Stimulated activated CD8-positive, alpha-beta memory T cell treated with anti-CD3 and anti-CD28 coated beads, Interleukin-7, amount 100 ng/mL, for 48 hours (primary cell): ENCODE measurements at regions not wholly inside any gene's neighbourhood (a gene's known extent, or its start where the extent isn't known, plus 50 kb on each side); places are given as distances from the start of the nearest gene placed in this dataset.
"Not testable (repeated sequence)": the region's sequence is repeated elsewhere in the genome, so short reads cannot be mapped to it uniquely, and the experiment has no call there.

Experiments
- DNase-seq, 2 donors: peaks; one replicate each; pipeline ENCODE4 v3.0.0-alpha.2; 2020; ENCODE audit warnings: low read depth in 1 of 2; ENCODE audit errors: extremely low read depth in 1 of 2

DNA sequence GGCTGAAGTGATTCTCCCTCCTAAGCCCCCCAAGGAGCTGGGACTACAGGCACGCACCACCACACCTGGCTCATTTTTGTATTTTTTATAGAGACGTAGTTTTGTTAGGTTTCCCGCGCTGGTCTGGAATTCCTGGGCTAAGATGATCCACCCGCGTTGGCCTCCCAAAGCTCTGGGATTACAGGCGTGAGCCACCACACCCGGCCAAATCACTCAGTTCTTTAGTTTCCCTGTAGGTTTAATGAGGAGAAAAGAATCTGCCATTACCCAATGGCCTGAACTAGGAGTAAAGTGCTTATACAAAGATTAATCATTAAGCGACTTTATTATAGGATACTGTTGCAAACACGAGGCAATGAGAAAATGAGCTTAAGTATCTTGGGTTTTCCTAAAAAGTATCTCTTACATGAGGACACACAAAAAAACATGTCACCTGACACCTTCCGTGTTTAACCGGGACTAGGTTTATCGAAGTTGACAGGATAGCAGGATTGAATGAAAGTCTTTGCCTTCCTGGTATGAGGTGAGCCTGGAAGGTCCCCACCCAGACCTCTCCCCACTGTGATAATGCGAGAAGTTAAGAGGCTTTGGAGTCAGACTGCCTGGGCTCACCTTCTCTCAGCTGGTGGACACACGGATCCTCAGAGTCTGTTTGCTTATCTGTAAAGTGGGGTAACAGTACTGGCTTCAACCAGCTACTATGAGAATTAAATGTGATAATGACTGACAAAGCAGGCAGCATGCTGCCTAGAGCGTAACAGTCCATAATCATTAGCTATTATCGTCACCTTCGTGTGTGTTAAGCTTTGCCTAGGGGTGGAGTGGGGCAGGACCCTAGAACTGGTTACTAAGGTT is 133.5 kb upstream of the KRAS start:
- no peak for DNase-seq

- peak in 1 of 2 donors; percentile 12 for DNase-seq
These were observed 131.8 kb upstream of the KRAS start for GRCh38 chr12:25382311-25383106.

- peak in 1 of 2 donors; percentile 33 for DNase-seq
These were observed 126.9 kb upstream of the KRAS start for GRCh38 chr12:25377469-25378177.

GRCh38 chr12:25376985-25377384 is 126.3 kb upstream of the KRAS start:
- no peak for DNase-seq

DNA sequence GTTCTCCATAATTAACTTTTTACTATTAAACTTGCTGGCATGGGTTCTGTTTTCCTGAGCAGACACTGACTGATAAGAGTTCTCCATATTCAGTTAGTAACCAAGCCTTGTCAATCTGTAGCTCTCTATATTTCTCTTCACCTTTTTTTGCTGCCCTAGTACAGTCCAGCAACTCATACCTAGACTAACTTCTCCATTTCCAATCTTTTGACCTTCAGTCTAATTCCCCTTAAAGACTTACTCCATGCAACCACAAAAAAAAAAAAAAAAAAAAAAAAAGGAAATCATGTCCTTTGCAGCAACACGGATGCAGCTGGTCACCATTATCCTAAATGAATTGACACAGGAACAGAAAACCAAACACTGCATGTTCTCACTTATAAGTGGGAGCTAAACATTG is 125.7 kb upstream of the KRAS start:
- no peak for DNase-seq

- DNase-seq = no peak
These were observed 122.5 kb upstream of the KRAS start for GRCh38 chr12:25372969-25373817.

- DNase-seq = no peak
These were observed 121.3 kb upstream of the KRAS start for GRCh38 chr12:25372002-25372401.

DNA sequence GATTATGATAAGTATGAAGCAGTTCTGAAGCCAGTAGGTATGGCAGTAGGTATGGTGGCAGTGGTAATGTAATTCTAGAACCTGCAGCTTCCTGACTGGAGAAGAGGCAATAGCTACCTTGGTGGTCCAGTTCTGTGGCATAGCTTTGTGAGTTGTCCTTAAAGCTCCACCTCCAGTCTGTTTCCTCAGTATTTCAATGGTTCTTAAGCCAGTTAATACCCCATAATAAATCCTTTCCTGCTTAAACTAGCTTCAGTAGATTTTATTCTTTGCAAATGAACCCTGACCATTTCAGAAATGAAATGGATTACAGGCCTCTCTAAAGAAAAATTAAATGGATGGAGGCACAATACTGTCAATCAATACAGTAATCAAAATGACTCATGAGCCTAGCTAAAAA is 117.8 kb upstream of the KRAS start:
- no peak for DNase-seq

DNA sequence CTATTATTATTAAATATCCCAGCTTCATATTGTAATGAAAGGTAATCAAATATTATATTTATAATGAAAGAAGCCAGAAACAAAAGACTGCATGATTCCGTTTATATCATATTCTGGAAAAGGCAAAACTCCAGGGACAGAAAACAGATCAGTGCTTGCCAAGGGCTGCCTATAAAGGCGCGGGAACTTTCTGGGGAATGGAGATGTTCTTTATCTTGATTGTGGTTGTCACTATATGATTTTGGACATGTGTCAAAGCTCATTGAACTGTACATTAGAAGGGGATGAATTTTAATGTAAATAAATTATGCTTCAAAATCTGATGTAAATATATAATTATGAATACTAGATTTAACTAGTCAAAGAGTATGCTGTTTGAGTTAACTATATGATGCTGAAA is 115.4 kb upstream of the KRAS start:
- no peak for DNase-seq

- DNase-seq = no peak
These were observed 114.6 kb upstream of the KRAS start for GRCh38 chr12:25365340-25365730.

GRCh38 chr12:25364529-25365339 is 114.0 kb upstream of the KRAS start:
- peak; percentile 34 to 45 for DNase-seq

DNA sequence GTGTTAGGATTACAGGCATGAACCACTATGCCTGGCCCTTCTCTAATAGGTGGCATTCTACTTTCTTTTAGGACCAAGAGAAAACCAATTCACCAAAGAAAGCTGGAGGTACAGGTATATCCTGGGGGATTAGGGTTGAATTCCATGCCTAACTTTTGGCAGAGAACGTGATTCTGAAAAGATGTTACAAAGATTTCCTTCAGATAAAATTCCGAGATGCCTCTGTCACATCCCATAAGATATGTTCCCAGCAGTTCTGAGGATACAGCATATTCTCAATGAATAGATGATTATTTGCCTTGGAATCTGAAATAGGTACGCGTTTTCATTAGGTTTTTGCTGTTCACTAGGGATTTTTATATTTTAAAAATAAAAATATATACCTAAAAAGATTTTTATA is 111.9 kb upstream of the KRAS start:
- no peak for DNase-seq

DNA sequence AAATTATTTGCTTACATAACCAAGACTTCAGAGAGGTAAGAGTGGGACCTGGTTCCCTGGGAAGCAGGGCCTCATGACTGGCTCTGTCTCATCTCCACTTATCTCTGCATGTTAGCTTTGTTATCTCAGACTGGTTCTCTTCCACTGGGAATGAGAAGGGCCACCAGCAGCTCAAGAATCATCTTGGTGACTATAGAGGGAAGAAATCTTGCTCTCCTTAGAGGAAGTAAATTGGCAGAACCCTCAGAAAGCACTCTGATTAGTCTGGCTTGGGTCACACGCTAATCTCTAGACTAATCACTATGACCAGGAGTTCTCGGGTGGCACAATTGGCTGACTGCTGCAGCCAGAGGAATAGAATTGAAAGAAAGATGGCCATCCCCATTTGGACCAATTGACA is 110.8 kb upstream of the KRAS start:
- DNase-seq = no peak

DNA sequence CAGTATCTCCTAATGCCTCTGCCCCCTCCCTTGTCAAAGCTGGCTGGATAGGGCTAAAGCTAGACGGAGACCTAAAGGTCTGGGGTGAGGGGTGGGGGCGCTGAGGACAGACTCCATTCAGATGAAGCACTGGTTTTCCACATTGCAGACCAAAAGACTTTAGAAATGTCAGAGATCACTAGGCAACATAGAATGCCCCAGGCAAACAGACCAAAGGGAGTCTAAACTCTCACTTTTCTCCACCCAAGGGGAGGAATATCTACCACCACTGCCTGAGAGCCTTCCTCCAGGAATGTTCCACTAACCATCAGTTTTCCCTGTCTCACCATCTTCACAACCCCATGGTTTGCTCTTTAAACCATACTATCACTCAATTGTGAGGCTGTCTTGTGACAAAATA is 106.9 kb upstream of the KRAS start:
- DNase-seq = no peak

GRCh38 chr12:25352942-25353341 is 102.2 kb upstream of the KRAS start:
- not testable (repeated sequence) for DNase-seq

DNA sequence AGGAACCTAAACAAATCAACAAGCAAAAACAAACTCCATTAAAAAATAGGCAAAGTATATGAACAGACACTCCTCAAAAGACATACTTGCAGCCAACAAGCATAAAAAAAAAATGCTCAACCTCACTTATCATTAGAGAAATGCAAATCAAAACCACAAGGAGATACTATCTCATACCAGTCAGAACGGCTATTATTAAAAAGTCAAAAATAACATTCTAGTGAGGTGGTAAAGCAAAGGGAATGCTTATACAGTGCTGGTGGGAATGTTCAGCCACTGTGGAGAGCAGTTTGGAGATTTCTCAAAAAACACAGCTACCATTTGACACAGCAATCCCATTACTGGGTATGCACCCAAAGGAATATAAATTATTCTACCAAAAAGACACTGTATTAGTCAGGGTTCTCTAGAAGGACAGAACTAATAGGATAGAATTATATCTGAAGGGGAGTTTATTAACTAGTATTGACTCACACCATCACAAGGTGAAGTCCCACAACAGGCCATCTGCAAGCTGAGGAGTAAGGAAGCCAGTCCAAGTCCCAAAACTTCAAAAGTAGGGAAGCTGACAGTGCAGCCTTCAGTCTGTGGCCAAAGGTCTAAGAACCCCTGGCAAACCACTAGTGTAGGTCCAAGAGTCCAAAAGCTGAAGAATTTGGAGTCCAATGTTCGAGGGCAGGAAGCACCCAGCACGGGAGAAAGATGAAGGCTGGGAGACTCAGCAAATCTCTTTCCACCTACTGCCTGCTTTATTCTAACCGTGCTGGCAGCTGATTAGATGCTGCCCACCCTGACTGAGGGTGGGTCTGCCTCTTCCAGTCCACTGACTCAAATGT is 101.6 kb upstream of the KRAS start:
- no peak for DNase-seq

- DNase-seq = no peak
These were observed 97.8 kb upstream of the KRAS start for GRCh38 chr12:25348593-25348895.

GRCh38 chr12:25347716-25348592 is 97.2 kb upstream of the KRAS start:
- DNase-seq = no peak
